Activated CD8-positive, alpha-beta memory T cell treated with anti-CD3 and anti-CD28 coated beads for 48 hours (primary cell): ENCODE measurements at regions not wholly inside any gene's neighbourhood (a gene's known extent, or its start where the extent isn't known, plus 50 kb on each side); places are given as distances from the start of the nearest gene placed in this dataset.

Source experiments
- DNase-seq, 3 experiments: peaks; one replicate each; pipeline ENCODE4 v3.0.0-alpha.2; 2020; ENCODE audit warnings: low read depth in 2 of 3, low spot score in 2 of 3

DNA sequence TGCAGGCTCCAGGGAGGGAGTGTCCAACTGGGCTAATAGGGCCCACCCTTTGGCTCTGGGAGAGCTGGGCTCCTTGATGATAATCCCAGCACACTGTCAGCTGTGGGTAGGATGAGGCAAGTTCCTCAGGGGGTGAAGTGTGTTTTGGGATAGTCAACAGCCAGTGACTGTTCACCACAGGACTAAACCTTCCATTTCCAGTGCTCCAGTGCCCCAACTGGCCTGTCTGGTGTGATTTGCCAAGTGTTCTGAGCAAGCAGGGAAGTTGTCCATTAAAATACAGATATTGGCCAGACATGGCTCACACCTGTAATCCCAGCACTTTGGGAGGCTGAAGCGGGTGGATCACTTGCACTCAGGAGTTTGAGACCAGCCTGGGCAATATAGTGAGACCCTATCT, 150.9 kb downstream of the TM9SF2 start:
- no peak for DNase-seq

DNA sequence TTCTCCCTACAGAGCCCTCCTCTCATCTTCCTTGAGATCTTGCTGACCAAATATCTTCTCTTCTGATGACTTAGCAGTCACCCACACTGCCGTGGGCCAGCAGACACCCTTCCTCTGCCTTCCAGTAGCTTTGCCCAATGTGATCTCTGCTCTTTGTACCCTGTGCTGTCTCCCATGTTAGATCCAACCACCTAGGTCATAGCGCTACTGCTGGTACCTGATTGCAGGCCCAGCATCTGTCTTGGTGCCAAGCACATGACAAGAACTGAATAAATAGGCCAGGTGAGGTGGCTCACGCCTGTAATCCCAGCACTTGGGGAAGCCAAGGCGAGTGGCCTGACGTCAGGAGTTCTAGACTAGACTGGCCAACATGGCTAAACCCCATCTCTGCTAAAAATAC, 149.7 kb downstream of the TM9SF2 start:
- DNase-seq, result no peak

DNA sequence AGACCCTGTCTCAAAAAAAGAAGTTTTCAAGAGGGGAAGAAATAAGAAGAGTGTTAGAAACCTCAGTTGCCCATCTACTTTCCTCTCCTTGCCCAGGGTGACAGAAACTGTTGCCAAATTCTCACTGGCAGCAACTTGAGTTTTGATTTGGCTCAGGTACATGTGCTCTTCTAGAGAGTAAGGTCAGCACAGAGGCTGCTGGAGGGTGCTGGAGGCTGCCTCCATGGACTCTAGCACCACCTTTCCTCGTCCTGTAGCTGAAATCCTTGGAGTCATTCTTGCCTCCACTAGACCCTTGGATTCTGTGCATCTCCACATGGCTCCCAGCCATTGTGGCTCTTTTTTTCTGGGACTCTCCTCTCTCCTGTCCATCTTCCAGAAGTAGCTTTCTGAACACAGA, 149.1 kb downstream of the TM9SF2 start:
- no peak for DNase-seq

- DNase-seq, result no peak
Measured at GRCh38 chr13:99648927-99649326, 147.7 kb downstream of the TM9SF2 start.

DNA sequence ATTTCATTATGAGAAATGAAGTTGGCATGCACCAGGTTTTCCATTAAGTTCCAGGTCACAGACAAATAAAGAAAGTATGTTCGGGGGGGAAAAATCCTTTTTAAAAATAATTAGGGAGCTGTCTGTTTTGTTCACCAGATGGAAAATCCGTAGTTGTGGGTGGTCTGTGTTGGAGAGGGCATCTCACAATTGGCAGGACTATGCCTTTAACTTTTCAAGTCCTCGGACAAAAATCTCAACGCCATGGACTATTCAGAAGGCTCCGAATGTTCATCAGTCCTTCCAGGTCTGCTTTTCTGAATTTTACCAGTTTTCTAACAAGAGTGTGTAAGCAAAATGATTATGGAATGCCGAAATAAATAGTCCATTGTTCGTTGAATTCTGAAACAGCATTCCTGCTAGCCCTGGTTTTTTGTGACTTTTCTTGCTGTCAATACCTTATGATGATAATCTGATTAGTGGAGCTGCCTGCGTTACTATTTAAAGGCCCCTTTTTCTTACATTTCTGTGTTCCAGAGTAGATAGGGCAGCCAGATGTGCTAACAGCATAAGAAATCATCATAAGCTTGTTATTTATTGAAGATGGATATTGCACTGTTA, 146.9 kb downstream of the TM9SF2 start:
- DNase-seq, result no peak

DNA sequence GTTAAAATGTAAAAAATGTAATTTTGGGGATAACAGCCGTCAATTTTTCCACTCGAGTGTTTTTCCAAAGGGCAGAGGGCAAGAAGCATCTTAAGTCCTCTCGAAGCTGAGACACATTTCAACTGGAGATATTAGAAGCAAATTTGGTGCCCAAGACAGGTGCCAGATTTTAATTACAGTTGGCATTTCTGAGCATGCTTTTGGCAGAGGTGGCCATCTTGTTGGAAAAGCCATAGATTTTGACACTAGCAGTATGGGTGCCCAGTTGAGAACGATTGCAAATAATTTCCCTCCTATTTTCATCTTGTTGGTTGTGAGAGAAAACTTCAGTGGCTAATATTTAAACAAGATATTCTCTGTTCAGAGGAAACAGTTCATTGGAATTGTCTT, 146.3 kb downstream of the TM9SF2 start:
- DNase-seq, result no peak

DNA sequence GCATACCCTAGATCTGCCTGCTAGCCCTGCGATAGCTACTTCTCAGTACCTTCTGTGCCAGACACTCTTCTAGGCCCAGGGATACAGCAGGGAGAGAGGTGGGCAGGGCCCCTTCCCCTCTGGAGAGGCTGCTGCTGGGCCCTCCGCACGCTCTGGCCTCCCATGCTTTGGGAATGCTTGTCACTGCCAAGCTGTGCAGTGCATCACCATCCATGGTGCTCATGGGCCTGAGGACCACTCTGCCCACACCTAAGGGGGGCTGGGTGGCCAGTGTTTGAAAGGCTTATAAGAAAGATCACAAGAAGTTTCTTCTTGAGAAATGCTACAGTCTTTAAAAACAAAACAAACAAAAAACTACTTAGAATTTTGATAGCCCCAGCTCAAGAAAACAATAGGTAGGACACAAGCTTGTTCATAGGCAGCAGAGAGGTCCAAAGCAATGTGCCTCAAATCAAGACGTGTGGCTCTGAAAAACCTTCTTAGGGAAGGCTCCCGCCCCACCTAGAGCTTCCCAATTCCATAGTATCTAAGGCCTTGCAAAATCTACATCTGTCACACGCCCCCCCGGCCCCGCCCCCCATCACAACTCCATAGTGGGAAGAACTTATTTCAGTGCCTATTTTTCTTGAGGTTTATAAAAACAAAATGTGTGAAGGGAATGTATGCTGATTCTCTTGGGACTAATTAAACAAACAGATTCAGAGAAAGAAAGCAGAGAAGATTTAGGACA, 145.8 kb downstream of the TM9SF2 start:
- DNase-seq, result no peak

- no peak for DNase-seq
Measured at GRCh38 chr13:99642841-99643240, 141.6 kb downstream of the TM9SF2 start.

DNA sequence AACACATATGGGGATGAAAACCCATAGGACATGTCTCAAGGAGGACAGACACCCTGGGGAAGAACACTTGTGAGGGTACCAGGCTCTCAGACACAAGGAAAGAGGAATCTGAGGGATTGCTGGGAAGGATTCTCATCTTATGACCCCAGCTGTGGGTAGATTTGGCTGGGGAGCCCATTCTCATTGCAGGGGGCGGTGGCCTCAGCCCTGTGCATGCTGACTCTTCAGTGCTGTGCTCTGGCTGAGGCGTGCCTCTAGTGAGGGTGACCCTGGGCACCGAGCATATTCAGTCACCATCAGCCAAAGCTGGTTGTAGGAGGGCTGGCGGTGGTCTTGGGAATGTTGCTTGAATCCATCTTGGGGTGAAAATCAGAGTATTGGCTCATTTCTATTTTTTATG, 140.7 kb downstream of the TM9SF2 start:
- DNase-seq, result no peak

DNA sequence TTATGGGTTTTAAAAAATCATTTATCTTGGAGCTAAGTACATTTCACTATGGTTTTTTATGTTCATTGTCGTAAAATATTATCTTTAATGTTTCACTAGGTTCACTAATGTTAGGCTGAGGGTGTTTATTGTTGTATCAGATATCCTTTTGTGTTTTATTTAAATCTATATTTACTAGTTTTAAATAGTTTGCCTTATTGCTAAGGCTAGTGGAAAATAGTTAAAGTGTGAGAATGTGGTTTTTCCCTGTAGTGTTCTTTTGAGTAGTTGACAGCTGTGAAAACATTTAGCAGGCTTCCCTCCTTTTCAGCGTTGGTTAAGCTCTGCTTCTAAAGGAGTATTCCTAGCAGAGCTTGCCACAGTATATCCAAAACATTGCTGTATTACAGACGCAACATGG, 139.0 kb downstream of the TM9SF2 start:
- DNase-seq, result no peak

- DNase-seq, result no peak
Measured at GRCh38 chr13:99639126-99639525, 137.9 kb downstream of the TM9SF2 start.

GRCh38 chr13:99636728-99637353, 135.6 kb downstream of the TM9SF2 start:
- DNase-seq, result no peak

GRCh38 chr13:99636306-99636705, 135.0 kb downstream of the TM9SF2 start:
- DNase-seq, result no peak

DNA sequence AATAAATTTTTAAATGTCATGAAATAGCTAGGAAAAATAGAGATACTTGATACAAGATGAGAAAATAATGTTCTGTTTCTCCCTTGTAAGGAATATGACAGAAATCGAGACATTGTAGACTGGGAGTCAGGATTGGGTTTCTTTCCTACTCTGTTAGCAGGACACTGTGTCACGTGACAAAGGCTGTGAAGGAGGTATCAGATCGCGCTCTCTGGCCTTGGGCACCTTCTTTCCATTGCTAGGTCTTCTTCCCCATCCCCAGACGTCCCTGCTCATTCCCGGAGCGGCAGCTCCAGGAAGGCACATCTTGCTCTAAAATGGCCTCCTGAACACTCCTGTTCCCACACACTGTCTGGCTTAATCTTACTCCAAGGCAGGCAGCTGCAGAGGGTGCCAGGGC, 133.4 kb downstream of the TM9SF2 start:
- no peak for DNase-seq

DNA sequence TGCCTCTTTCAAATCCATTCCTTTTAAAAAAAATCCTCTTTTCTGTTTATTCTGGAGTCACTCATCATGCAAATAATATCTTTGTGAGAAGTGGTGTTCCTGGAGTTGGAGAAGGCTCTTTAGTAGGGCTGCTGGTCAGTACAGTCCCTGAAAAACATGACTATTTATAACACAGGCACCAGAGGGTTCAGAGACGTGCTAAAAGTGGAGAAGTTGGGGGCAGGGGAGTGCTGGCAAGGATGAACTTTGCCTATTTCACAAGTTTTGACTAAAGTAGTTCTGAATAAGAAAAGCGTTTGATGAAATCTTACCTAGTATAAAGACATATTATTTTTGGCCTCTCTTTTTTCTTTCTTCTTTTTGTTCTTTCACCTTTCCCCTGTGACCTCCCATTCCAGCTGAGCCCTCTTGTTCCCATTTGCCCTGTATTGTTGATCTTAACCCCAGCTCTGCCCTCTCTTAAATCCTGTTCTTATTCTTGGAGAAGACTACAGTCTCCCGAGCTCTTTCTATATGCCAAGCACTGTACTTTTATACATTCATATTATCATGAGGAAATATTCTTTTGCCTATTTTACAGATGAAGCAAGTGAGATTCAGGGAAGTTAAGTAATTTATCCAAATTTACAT, 129.1 kb downstream of the TM9SF2 start:
- no peak for DNase-seq

DNA sequence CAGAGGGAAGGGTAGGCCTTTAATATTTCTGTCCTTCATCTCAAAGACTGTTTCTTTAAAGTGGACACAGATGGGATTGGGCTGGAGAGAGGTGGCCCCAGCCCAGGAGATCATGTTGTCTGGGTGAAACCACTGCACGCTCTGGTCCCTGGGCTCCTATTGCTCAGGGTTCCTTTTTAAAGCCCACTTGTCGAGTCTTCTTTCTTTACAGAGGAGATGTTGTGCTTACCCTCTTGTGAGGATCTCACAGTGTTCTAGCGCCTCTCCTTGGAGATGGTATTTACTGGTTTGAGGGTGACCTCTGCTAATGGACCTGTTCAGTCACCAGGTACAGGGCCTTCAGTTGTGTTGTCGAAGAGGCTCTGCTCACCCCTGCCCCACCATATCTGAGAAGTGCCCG, 128.4 kb downstream of the TM9SF2 start:
- DNase-seq, result no peak

DNA sequence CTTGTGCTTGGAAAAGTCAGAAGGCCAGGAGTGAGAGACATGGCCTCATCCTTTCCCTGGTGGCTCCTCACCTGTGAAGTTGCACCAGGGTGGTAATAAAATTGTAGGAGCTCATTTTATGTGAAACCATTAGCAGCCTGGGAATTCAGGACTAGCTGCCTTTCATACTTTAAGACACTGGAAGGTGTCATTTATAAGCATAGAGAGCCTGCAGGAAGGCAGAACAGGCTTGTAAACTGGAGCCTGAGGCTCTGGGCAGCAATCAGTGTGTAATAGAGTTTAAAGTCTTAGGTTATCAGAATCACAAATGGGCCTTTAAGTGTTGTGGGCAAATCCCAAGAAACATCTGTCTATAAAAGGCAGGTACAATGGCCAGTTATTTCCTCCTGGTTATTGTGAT, 127.2 kb downstream of the TM9SF2 start:
- DNase-seq, result no peak

GRCh38 chr13:99626461-99627082, 125.3 kb downstream of the TM9SF2 start:
- DNase-seq, result no peak

DNA sequence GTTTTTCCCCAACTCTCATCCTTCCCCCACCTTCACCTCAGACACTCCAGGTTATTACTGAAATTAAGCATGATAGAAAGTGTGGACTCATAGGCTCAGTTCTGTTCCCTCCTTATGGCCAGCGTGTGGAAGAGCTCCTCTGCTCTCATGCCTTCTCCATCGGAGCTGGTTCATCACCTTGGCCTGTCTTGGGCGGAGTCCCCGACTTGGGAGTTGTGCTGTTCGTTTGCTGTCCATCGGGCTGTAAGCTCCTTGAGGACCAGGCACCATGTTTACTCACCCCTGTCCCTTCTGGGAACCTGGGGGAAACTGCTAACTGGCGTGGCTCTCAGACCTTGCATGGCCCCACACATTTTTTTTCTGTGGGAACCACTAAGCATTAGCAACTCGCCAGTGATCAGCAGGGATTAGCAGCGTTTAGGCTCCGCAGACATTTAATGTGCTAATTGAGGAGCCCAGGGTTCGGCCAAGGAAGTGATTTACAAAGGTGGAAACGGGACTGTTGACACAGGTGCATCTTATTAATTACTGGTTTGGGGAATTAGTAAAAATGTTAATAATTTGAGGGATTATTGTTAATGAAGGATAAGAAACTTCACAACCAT, 123.8 kb downstream of the TM9SF2 start:
- DNase-seq, result no peak

DNA sequence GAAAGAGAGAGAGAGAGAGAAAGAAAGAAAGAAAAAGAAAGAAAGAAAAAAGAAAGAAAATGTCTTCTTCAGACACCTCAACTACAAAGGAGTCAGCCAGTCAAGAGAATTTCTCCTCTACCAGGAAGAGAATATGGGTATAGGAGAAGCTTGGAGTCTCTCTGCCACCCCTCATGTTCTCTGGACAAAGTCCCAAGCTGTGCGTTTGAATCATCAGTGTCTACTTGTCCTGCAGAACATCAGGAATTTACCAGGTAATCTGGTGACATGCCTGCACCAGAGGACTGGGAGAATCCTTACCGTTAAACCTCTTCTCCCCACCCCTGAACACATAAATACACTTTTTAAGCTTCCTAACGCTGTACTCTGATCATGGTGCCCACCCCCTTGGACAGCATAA, 119.5 kb downstream of the TM9SF2 start:
- DNase-seq, result no peak

DNA sequence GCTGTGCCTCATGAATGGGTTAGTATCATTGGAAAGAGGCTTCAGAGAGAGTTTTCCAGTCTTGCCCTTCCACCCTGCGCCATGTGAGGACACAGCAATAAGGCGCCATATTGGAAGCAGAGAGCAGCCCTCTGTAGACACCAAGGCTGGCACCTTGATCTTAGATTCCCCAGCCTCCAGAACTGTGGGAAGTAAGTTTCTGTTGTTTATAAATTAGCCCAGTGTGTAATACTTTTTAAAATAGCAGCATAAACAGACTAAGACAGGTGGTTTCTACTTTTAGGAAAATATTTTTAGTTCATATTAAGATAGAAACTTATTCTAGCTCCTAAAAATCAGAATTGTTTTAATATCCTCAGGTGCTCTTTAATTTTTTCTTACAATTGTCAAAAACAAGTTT, 117.9 kb downstream of the TM9SF2 start:
- DNase-seq, result no peak
